Activated CD8-positive, alpha-beta T cell treated with anti-CD3 and anti-CD28 coated beads, Interleukin-2, amount 10 ng/mL, durations not matched to agents 7 days and 5 days (primary cell): ENCODE measurements at regions not wholly inside any gene's neighbourhood (a gene's known extent, or its start where the extent isn't known, plus 50 kb on each side); places are given as distances from the start of the nearest gene placed in this dataset.

Experiments
- ATAC-seq: fragments of 150-1000 bp; cut with Tn5 transposase; one replicate; pipeline ENCODE4 v1.10.0; 2021; ENCODE audit warnings: moderate library complexity
- CTCF ChIA-PET: fragments of 350-600 bp; sonication (Branson Sonifier 250); formaldehyde crosslinking; loops from one replicate; lab custom pipeline; 2021; ENCODE audit warnings: antibody characterized with exemption; lab: Charles Lee
- POLR2A ChIA-PET: fragments of 350-600 bp; sonication (Branson Sonifier 250); formaldehyde crosslinking; loops from one replicate; lab custom pipeline; 2021; ENCODE audit warnings: antibody characterized with exemption; lab: Charles Lee
- DNase-seq: peaks from one replicate; pipeline ENCODE4 v3.0.0-alpha.2; 2020
- H3K27ac Mint-ChIP-seq: one replicate; pipeline ENCODE4 v1.8.0; 2021; ENCODE audit warnings: mild to moderate bottlenecking, mixed read lengths
- H3K27me3 Mint-ChIP-seq: one replicate; pipeline ENCODE4 v1.8.0; 2021; ENCODE audit warnings: low read depth, mixed read lengths
- H3K36me3 Mint-ChIP-seq: one replicate; pipeline ENCODE4 v1.8.0; 2021; ENCODE audit warnings: low read depth, mixed read lengths
- H3K4me1 Mint-ChIP-seq: one replicate; pipeline ENCODE4 v1.8.0; 2021; ENCODE audit warnings: low read depth, mixed read lengths
- H3K4me3 Mint-ChIP-seq: one replicate; pipeline ENCODE4 v1.8.0; 2021; ENCODE audit warnings: mild to moderate bottlenecking, mixed read lengths
- H3K9me3 Mint-ChIP-seq: one replicate; pipeline ENCODE4 v1.8.0; 2022; ENCODE audit warnings: mixed read lengths; ENCODE audit not compliant: insufficient read depth

- CTCF ChIA-PET = no interaction called here
- no peak overlapping the region for H3K4me3 Mint-ChIP-seq
- no peak overlapping the region for H3K27ac Mint-ChIP-seq
- peaks cover 5% of the 10 kb centered on the region for H3K9me3 Mint-ChIP-seq
- no peak for DNase-seq
- POLR2A ChIA-PET = no interaction called here
- H3K27me3 Mint-ChIP-seq = no peaks in the 10 kb centered on the region
- no peaks in the 10 kb centered on the region for H3K36me3 Mint-ChIP-seq
- ATAC-seq = no peak
- no peaks in the 10 kb centered on the region for H3K4me1 Mint-ChIP-seq
Measured at GRCh38 chr2:51472783-51473182, 440.9 kb upstream of the NRXN1 start.

GRCh38 chr2:51472300-51472699 is 440.4 kb upstream of the NRXN1 start:
- H3K36me3 Mint-ChIP-seq = no peaks in the 10 kb centered on the region
- ChIA-PET POLR2A (no interaction called here), CTCF (no interaction called here)
- no peak overlapping the region for H3K27ac Mint-ChIP-seq
- peaks cover 3% of the 10 kb centered on the region for H3K9me3 Mint-ChIP-seq
- no peak overlapping the region for H3K4me3 Mint-ChIP-seq
- no peaks in the 10 kb centered on the region for H3K4me1 Mint-ChIP-seq
- DNase-seq (no peak), ATAC-seq (no peak)
- H3K27me3 Mint-ChIP-seq = no peaks in the 10 kb centered on the region

GRCh38 chr2:51469102-51469501 is 437.2 kb upstream of the NRXN1 start:
- CTCF ChIA-PET = no interaction called here
- no peak for ATAC-seq
- no peak overlapping the region for H3K27ac Mint-ChIP-seq
- H3K4me3 Mint-ChIP-seq = no peak overlapping the region
- POLR2A ChIA-PET = no interaction called here
- peaks cover 4% of the 10 kb centered on the region for H3K9me3 Mint-ChIP-seq
- no peaks in the 10 kb centered on the region for H3K4me1 Mint-ChIP-seq
- no peak for DNase-seq
- no peaks in the 10 kb centered on the region for H3K27me3 Mint-ChIP-seq
- H3K36me3 Mint-ChIP-seq = no peaks in the 10 kb centered on the region

- no peaks in the 10 kb centered on the region for H3K36me3 Mint-ChIP-seq
- DNase-seq (no peak), ATAC-seq (no peak)
- H3K4me1 Mint-ChIP-seq = no peaks in the 10 kb centered on the region
- POLR2A ChIA-PET = no interaction called here
- peaks cover 4% of the 10 kb centered on the region for H3K9me3 Mint-ChIP-seq
- H3K4me3 Mint-ChIP-seq = no peak overlapping the region
- no peaks in the 10 kb centered on the region for H3K27me3 Mint-ChIP-seq
- no peak overlapping the region for H3K27ac Mint-ChIP-seq
- CTCF ChIA-PET = no interaction called here
Measured at GRCh38 chr2:51465326-51465725, 433.4 kb upstream of the NRXN1 start.

GRCh38 chr2:51454177-51454576 is 422.2 kb upstream of the NRXN1 start:
- POLR2A ChIA-PET = no interaction called here

GRCh38 chr2:51448911-51449310 is 417.0 kb upstream of the NRXN1 start:
- H3K36me3 Mint-ChIP-seq = no peaks in the 10 kb centered on the region
- DNase-seq = no peak
- no peak overlapping the region for H3K4me3 Mint-ChIP-seq
- ChIA-PET POLR2A (no interaction called here), CTCF (no interaction called here)
- ATAC-seq = no peak
- peaks cover 4% of the 10 kb centered on the region for H3K9me3 Mint-ChIP-seq
- no peak overlapping the region for H3K27ac Mint-ChIP-seq
- no peaks in the 10 kb centered on the region for H3K27me3 Mint-ChIP-seq
- no peaks in the 10 kb centered on the region for H3K4me1 Mint-ChIP-seq

More at GRCh38 chr2:51454177-51454576, 422.2 kb upstream of the NRXN1 start:
- Mint-ChIP-seq H3K27ac (no peak overlapping the region), H3K4me3 (no peak overlapping the region), H3K36me3 (no peaks in the 10 kb centered on the region), H3K4me1 (no peaks in the 10 kb centered on the region), H3K27me3 (no peaks in the 10 kb centered on the region), H3K9me3 (peaks cover 8% of the 10 kb centered on the region)
- ATAC-seq (no peak), DNase-seq (no peak)
- CTCF ChIA-PET = no interaction called here

- Mint-ChIP-seq H3K4me3 (no peak overlapping the region), H3K9me3 (peaks cover 19% of the 10 kb centered on the region), H3K27me3 (no peaks in the 10 kb centered on the region), H3K4me1 (no peaks in the 10 kb centered on the region), H3K27ac (no peak overlapping the region), H3K36me3 (no peaks in the 10 kb centered on the region)
- ATAC-seq = no peak
- POLR2A ChIA-PET = no interaction called here
- DNase-seq = no peak
- CTCF ChIA-PET = no interaction called here
Measured at GRCh38 chr2:51441786-51442185, 409.9 kb upstream of the NRXN1 start.

- POLR2A ChIA-PET = interaction anchor here (0.6 kb wide), 1 partner anchor 490 kb away, joined by 3 read pairs; no protein-coding TSS in a partner anchor
- no peak overlapping the region for H3K27ac Mint-ChIP-seq
Measured at GRCh38 chr2:51424418-51424817, 392.5 kb upstream of the NRXN1 start.

GRCh38 chr2:51420511-51420910 is 388.6 kb upstream of the NRXN1 start:
- peaks cover 7% of the 10 kb centered on the region for H3K9me3 Mint-ChIP-seq
- no peaks in the 10 kb centered on the region for H3K4me1 Mint-ChIP-seq
- no peaks in the 10 kb centered on the region for H3K36me3 Mint-ChIP-seq
- DNase-seq (no peak), ATAC-seq (no peak)
- CTCF ChIA-PET = no interaction called here
- POLR2A ChIA-PET = no interaction called here
- no peaks in the 10 kb centered on the region for H3K27me3 Mint-ChIP-seq
- H3K4me3 Mint-ChIP-seq = no peak overlapping the region
- no peak overlapping the region for H3K27ac Mint-ChIP-seq

More at GRCh38 chr2:51424418-51424817, 392.5 kb upstream of the NRXN1 start:
- ATAC-seq (no peak), DNase-seq (no peak)
- H3K4me1 Mint-ChIP-seq = no peaks in the 10 kb centered on the region
- no peaks in the 10 kb centered on the region for H3K36me3 Mint-ChIP-seq
- no peaks in the 10 kb centered on the region for H3K27me3 Mint-ChIP-seq
- CTCF ChIA-PET = no interaction called here
- H3K9me3 Mint-ChIP-seq = peaks cover 20% of the 10 kb centered on the region
- no peak overlapping the region for H3K4me3 Mint-ChIP-seq

GRCh38 chr2:51413726-51414125 is 381.8 kb upstream of the NRXN1 start:
- no peak overlapping the region for H3K27ac Mint-ChIP-seq
- no peaks in the 10 kb centered on the region for H3K27me3 Mint-ChIP-seq
- no peak overlapping the region for H3K4me3 Mint-ChIP-seq
- H3K36me3 Mint-ChIP-seq = no peaks in the 10 kb centered on the region
- no peak for ATAC-seq
- H3K9me3 Mint-ChIP-seq = no peaks in the 10 kb centered on the region
- H3K4me1 Mint-ChIP-seq = no peaks in the 10 kb centered on the region
- ChIA-PET CTCF (no interaction called here), POLR2A (no interaction called here)
- no peak for DNase-seq

- H3K27ac Mint-ChIP-seq = no peak overlapping the region
- CTCF ChIA-PET = no interaction called here
- DNase-seq (no peak), ATAC-seq (no peak)
- POLR2A ChIA-PET = no interaction called here
- H3K36me3 Mint-ChIP-seq = no peaks in the 10 kb centered on the region
- no peaks in the 10 kb centered on the region for H3K27me3 Mint-ChIP-seq
- no peaks in the 10 kb centered on the region for H3K4me1 Mint-ChIP-seq
- H3K9me3 Mint-ChIP-seq = peaks cover 14% of the 10 kb centered on the region
- H3K4me3 Mint-ChIP-seq = no peak overlapping the region
Measured at GRCh38 chr2:51410331-51410730, 378.4 kb upstream of the NRXN1 start.

GRCh38 chr2:51409920-51410319 is 378.0 kb upstream of the NRXN1 start:
- no peak for ATAC-seq
- no peak for DNase-seq
- H3K27me3 Mint-ChIP-seq = no peaks in the 10 kb centered on the region
- no peaks in the 10 kb centered on the region for H3K4me1 Mint-ChIP-seq
- H3K36me3 Mint-ChIP-seq = no peaks in the 10 kb centered on the region
- POLR2A ChIA-PET = no interaction called here
- H3K4me3 Mint-ChIP-seq = no peak overlapping the region
- H3K27ac Mint-ChIP-seq = no peak overlapping the region
- CTCF ChIA-PET = no interaction called here
- H3K9me3 Mint-ChIP-seq = peaks cover 14% of the 10 kb centered on the region

GRCh38 chr2:51404226-51404625 is 372.3 kb upstream of the NRXN1 start:
- Mint-ChIP-seq H3K9me3 (peaks cover 19% of the 10 kb centered on the region), H3K27me3 (no peaks in the 10 kb centered on the region), H3K4me3 (no peak overlapping the region), H3K36me3 (no peaks in the 10 kb centered on the region), H3K27ac (no peak overlapping the region), H3K4me1 (no peaks in the 10 kb centered on the region)
- ATAC-seq = no peak
- no peak for DNase-seq
- CTCF ChIA-PET = no interaction called here
- POLR2A ChIA-PET = no interaction called here
